ENCODE measurements at regions not wholly inside any gene's neighbourhood (a gene's known extent, or its start where the extent isn't known, plus 50 kb on each side); places are given as distances from the start of the nearest gene placed in this dataset.
"Not testable (repeated sequence)": the region's sequence is repeated elsewhere in the genome, so short reads cannot be mapped to it uniquely, and the experiment has no call there.

GRCh38 chr2:131658769-131659131 is 131.1 kb downstream of the CCDC74A start:
- intact Hi-C loops (cut with DNase I), result no loop called here
- no peak for TF ChIP-seq CTCF (IDR thresholded peaks at IDR 0.05)
- no peaks in the 10 kb centered on the region for H3K9me3 ChIP-seq
- no peak for DNase-seq
- H3K4me3 ChIP-seq, result no peak overlapping the region
- no peaks in the 10 kb centered on the region for H3K36me3 ChIP-seq
- H3K27me3 ChIP-seq, result no peaks in the 10 kb centered on the region
- H3K4me1 ChIP-seq, result no peaks in the 10 kb centered on the region
- no peak overlapping the region for H3K9ac ChIP-seq (ENCODE audit: low read depth in 2 of 2, low read length in 2 of 2)
- H3K27ac ChIP-seq, result no peak overlapping the region

- no peaks in the 10 kb centered on the region for H3K9me3 ChIP-seq
- TF ChIP-seq CTCF (IDR thresholded peaks at IDR 0.05), result no peak
- intact Hi-C loops (cut with DNase I), result no loop called here
Measured at GRCh38 chr2:131659168-131659572, 131.5 kb downstream of the CCDC74A start.

GRCh38 chr2:131661101-131661782 is 133.6 kb downstream of the CCDC74A start:
- H3K4me1 ChIP-seq; H3K36me3 ChIP-seq; H3K9me3 ChIP-seq; DNase-seq; H3K4me3 ChIP-seq; H3K27me3 ChIP-seq; H3K27ac ChIP-seq; H3K9ac ChIP-seq (ENCODE audit: low read depth in 2 of 2, low read length in 2 of 2); intact Hi-C loops (cut with DNase I): not testable (repeated sequence)

More at GRCh38 chr2:131659168-131659572, 131.5 kb downstream of the CCDC74A start:
- Histone ChIP-seq H3K4me1 (no peaks in the 10 kb centered on the region), H3K36me3 (no peaks in the 10 kb centered on the region), H3K4me3 (no peak overlapping the region), H3K27me3 (no peaks in the 10 kb centered on the region), H3K9ac (ENCODE audit: low read depth in 2 of 2, low read length in 2 of 2) (no peak overlapping the region), H3K27ac (no peak overlapping the region)
- DNase-seq, result no peak

GRCh38 chr2:131661884-131662535 is 134.3 kb downstream of the CCDC74A start:
- H3K36me3 ChIP-seq; H3K4me1 ChIP-seq; H3K27ac ChIP-seq; DNase-seq; H3K27me3 ChIP-seq; H3K4me3 ChIP-seq; intact Hi-C loops (cut with DNase I); H3K9ac ChIP-seq (ENCODE audit: low read depth in 2 of 2, low read length in 2 of 2); H3K9me3 ChIP-seq: not testable (repeated sequence)

- H3K36me3 ChIP-seq; DNase-seq; intact Hi-C loops (cut with DNase I); H3K9ac ChIP-seq (ENCODE audit: low read depth in 2 of 2, low read length in 2 of 2); H3K4me3 ChIP-seq; H3K4me1 ChIP-seq; H3K9me3 ChIP-seq; H3K27ac ChIP-seq; H3K27me3 ChIP-seq: not testable (repeated sequence)
Measured at GRCh38 chr2:131663501-131663900, 135.8 kb downstream of the CCDC74A start.

- H3K9me3 ChIP-seq; H3K4me3 ChIP-seq; H3K9ac ChIP-seq (ENCODE audit: low read depth in 2 of 2, low read length in 2 of 2); intact Hi-C loops (cut with DNase I); H3K36me3 ChIP-seq; H3K27me3 ChIP-seq; DNase-seq; H3K4me1 ChIP-seq; H3K27ac ChIP-seq: not testable (repeated sequence)
Measured at GRCh38 chr2:131665716-131666115, 138.0 kb downstream of the CCDC74A start.

- intact Hi-C loops (cut with DNase I); H3K27ac ChIP-seq; H3K4me1 ChIP-seq; H3K9ac ChIP-seq (ENCODE audit: low read depth in 2 of 2, low read length in 2 of 2); DNase-seq; H3K9me3 ChIP-seq; H3K36me3 ChIP-seq; H3K4me3 ChIP-seq; H3K27me3 ChIP-seq: not testable (repeated sequence)
Measured at GRCh38 chr2:131668794-131669540, 141.3 kb downstream of the CCDC74A start.

- H3K27ac ChIP-seq; H3K4me1 ChIP-seq; H3K4me3 ChIP-seq; H3K36me3 ChIP-seq; H3K27me3 ChIP-seq; H3K9me3 ChIP-seq; H3K9ac ChIP-seq (ENCODE audit: low read depth in 2 of 2, low read length in 2 of 2); DNase-seq: not testable (repeated sequence)
- intact Hi-C loops (cut with DNase I), result loop anchor here (5.0 to 10.0 kb wide), 3 partner anchors 130 to 257 kb away; partner anchors contain the start of gene MZT2A
Measured at GRCh38 chr2:131671841-131672470, 144.3 kb downstream of the CCDC74A start.
